ENCODE measurements at regions not wholly inside any gene's neighbourhood (a gene's known extent, or its start where the extent isn't known, plus 50 kb on each side); places are given as distances from the start of the nearest gene placed in this dataset.
"Not testable (repeated sequence)": the region's sequence is repeated elsewhere in the genome, so short reads cannot be mapped to it uniquely, and the experiment has no call there.

DNA sequence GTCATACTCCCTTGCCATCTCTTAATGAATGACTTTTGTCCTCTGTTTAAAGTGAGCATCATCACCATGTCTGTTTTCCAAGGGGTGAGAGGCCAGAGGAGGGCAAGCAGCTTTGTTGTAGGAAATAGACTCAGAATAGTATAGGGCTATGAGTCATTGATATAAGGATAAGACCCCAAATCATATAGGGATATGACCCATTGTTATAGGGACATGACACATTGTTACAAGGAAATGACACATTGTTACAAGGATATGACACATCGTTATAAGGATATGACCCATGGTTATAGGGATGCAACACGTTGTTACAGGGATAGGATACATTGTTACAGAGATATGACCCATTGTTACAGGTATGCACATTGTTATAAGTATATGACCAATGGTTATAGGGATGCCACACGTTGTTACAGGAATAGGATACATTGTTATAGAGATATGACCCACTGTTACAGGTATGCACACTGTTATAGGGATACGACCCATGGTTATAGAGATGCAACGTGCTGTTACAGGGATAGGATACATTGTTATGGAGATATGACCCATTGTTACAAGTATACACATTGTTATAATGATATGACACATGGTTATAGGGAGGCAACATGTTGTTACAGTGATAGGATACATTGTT is 311.1 kb upstream of the ADARB2 start:
- DNase-seq, result no peak

DNA sequence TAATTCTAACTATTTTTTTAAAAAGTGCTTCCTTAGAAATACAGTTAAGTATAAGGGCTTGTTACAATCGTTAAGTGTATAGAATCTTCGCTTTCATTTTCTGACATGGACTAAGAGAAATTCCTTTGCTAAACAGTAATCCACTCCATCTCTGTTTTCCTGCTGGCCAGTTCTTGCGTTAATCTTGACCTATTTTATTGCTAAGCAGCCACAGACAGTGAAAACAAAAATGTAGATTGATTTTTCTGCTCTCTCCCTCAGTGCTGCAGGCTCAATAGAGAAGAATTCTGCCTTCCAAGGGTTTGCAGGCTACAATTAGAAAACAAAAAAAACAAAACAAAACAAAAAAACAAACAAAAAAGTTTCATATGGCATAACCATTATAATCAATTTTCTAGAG is 310.4 kb upstream of the ADARB2 start:
- no peak for DNase-seq

DNA sequence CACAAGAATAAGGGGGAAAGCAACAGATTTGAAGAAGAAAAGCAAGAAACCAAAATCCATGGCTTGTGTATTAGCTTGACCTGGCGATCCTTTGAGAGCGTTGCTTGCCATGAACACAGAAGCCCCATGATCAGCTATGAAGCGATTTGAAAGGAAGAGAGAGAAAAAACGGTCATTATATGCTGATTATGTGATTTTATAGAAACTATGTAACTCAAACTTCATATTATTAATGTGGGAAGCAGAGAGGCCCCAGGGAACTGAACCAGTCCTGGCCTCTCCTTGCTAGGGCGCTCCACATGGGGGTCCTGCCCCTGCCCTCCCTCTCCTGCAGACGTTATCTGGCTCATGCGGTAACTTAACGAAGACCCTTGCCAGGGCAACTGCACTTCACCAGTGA is 306.1 kb upstream of the ADARB2 start:
- no peak for DNase-seq

DNA sequence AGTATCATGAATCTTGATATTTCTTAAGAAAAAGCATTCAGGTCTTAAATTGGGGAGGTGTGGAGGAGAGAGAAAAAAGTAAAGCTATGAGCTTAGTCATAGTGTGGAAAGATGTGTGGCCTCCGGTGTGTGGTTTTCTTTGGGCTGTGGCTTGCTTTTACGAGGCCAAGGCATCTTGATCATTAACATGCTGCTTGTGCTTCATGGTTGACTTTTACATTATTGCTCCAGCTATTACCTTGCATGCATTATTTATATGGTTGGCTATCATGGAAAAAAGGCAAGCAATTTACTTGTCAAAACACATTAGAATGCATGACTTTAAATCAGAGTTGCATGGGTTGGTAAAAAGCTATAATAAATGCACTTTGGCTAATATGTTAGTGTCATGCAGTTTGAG is 300.7 kb upstream of the ADARB2 start:
- DNase-seq, result no peak

DNA sequence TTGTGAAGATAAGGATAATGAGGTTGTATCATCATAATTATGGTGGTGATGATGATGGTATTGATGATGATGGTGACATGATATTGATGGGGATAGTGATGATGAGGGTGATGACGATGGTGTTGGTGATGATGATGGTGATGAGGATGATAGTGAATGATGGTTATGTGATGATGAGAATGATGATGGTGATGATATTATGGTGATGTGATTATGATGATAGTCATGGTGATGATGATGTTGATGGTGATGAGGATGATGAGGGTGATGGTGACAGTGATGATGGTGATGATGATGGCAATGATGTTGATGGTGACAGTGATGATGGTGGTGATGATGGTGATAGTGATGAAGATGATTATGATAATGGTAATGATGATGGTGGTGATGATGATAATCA is 299.9 kb upstream of the ADARB2 start:
- no peak for DNase-seq

DNA sequence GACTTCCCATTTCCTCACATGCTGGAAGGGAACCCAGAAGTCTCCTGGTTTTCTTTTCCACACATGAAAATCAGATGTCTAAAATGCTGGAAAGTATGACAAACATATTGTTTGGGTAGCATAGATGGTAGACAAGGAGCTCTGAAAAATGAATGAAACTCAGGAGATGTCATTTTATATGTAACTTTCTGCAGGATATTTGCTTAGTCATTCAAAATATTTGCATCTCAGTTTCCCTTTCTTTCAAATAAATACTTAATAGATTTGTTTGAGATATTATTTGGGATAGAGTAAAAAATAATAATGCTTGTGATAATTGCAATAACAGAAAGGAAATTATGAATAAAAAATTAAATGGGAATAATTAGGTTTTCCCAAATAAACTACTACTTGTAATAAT is 298.9 kb upstream of the ADARB2 start:
- no peak for DNase-seq

DNA sequence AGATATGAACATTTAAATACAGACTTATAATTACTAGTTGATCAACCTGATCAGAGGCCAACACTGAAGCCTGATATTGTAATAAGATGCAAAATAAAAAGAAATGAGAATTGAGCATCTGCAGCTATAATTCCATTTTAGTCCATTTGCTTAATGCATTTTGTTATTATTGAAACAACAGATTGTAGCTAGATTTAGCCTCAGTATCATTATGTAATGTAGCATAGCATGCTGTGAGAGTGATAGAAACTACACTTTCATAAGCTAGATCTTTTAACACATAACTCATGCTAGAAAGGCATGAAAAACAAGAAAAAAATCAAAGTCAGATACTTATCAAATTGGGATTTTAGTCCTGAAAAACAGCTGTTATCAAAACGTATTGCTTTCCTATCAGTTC is 292.7 kb upstream of the ADARB2 start:
- no peak for DNase-seq

DNA sequence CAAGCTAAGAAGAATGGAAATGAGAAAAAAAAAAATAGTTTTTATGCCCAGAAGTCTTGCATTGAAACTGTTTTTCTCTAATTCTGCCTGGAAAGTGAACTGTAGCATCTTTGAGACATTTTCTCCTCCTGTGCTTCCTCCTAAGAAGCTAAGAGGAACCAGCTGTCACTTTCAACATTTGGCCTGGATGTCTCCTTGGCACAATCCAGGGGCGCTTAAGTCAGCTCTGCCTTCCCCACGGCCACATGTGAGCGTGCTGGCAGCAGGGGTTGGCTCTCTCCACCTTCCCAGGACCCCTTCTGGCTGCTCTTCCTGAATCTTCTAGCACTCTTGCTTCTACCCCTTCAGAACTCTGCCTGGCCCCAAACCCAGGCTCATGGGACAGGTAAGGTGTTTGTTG is 289.6 kb upstream of the ADARB2 start:
- no peak for DNase-seq

DNA sequence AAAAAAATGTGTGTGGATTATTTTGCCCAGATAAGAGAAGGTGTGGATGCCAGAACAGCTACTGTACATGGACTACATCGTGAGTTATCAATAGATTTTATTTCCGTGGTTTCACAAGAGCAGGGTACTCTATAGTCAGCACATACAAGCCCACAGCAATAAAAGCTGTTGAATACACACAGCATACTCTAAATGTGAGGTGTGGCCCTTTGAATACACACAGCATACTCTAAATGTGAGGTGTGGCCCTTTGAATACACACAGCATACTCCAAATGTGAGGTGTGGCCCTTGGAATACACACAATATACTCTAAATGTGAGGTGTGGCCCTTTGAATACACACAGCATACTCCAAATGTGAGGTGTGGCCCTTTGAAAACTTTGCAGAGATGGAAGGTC is 287.4 kb upstream of the ADARB2 start:
- DNase-seq, result not testable (repeated sequence)

DNA sequence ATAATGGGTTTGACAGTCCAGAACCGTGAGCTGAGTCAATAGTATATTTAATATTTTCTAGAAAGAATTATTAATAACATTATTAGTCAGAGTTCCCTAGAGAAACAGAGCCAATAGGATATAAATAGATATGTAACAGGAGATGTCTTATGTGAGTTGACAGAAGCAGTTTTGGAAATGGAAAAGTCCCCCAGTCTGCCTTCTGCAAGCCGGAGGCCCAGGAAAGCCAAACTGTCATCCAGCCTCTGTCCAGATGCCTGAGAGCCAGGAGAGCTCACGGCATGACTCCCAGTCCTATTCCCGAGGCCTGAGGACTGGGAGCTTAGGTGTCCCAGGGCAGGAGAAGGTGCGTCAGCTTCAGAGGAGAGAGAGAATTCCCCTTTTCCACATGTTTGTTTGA is 286.4 kb upstream of the ADARB2 start:
- DNase-seq, result no peak

DNA sequence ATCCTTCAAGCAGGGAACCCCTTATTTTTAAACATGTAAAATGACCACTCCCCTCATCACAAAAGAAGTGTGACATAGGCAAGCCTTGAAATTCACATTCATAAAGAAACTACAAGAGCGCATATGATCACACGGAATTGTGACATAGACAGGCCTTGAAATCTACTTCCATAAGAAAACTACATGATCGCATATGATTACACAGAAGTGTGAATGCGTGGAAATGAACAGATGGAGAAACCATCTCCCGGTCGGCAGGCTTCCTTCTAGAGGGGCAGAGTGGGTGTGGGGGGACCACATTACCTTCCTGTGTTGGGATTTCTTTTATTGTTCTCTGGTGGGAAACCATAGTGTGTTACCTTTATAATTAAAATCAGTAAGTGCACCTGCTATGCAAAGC is 285.1 kb upstream of the ADARB2 start:
- DNase-seq, result no peak

DNA sequence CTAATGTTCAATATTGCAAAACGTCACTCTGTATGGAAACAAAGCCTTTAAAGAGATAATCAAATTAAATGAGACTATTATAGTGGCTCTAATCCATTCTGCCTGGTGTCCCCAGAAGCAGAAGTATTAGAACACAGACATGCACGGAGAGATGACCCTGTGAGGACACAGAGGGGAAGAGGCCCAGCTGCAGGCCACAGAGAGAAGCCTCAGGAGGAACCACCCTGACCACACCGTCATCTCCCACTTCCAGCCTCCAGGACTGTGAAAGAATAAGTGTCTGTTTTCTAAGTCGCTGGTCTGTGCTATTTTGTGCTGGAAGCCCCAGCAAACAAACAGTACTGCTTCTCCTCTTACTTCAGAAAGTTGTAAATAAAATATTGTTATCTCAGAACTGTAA is 283.5 kb upstream of the ADARB2 start:
- DNase-seq, result no peak

DNA sequence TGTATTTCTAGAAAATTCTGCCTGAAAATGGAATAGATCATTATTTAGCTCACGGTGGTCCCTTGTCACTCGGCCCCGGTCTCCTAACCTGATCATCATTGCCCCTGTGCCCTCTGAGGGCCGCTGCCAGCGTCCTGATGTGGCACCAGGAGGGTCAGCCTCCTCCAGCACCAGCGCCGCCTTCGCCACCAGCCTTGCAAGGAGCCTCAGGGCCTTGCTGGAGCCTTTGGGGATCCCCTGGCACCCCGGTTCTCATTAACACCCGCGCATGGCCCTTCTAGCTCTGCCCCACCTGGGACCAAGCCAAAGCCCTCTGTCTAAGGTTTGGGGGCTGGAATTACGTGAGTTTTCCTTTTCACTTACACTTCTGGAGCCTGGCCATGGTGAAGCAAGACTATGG is 282.5 kb upstream of the ADARB2 start:
- no peak for DNase-seq

DNA sequence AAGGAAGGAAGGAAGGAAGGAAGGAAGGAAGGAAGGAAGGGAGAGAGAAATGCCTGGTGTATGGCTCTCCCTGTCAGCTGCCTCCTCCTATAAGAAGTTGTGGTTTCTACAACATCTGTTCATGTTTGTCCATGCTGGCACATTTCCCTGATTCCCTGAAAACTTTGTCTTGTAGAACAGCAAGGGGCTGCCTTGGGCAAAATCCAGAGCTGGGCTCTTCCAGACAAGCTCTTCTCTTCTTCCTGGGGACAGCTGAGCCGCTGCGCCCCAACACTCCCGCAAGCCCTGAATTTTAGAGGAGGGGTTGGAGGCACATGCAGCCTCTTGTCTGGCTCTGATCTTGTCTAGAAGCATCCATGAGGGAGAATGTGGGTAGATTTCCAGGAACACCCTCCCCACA is 282.0 kb upstream of the ADARB2 start:
- DNase-seq, result no peak

DNA sequence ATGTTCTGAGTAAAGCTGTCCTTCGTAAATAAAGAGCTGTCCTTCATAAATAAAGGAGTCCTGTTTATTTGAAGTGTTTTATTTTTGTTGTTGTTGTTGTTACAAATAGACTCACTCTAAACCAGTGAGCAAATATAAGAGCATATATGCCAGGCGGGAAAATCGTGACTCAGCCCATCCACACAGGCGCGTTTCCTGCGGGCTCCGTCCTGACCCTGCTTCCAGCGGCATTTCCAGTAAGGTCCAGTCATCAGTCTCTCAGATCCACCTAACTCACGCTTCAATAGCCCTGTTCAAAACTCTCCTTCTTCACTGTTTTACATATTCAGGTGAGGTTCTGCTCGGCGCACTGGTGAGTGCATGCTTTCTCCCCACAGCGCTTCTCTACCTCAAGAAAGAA is 277.2 kb upstream of the ADARB2 start:
- no peak for DNase-seq

DNA sequence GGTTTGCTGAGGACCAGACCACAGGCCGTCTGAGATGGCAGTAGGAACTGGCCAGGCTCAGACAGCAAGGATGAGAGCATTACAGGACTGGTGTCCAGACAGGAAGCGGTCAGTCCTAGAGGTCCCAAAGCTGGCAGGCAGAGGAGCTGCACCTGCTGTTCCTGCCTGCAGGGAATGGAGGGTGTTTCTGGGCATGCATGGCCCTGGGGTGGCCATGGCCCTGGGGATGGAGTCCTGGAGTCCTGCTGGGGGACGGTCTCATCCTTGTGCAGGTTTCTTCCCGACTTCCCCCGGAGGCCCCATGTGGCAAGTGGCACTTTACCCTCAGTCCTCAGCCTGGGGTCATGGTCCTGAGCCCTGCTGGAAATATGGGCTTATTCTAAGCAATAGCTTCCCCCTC is 274.9 kb upstream of the ADARB2 start:
- no peak for DNase-seq

DNA sequence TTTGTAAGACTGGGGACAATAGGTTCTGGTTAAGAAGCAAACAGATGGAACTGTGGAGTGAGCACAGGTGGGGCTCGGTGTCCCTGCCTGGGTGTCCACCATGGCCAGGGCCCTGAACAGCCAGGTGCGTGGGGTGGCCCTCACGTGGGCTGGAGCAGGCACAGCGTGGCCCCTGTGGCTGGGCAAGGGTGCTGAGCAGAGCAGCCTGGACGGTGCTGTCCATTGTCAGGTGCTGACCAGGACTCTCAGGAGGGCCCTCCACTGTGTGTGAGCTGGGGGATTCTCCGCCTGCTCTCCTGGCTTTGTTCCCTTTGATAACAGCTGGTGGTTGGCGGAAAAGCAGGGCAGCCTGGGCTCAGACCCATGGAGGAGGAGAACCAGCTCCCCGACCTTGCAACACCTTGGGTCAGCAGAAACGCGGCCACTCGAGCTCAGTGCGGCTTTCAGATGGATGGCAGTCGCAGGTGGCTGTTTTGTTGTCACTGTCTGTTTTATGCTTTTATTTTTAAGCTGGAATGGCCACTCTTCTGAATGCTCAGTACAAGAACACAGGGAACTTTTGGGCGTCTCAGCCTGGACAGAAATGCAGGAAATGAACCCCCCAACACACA is 273.9 kb upstream of the ADARB2 start:
- no peak for DNase-seq

DNA sequence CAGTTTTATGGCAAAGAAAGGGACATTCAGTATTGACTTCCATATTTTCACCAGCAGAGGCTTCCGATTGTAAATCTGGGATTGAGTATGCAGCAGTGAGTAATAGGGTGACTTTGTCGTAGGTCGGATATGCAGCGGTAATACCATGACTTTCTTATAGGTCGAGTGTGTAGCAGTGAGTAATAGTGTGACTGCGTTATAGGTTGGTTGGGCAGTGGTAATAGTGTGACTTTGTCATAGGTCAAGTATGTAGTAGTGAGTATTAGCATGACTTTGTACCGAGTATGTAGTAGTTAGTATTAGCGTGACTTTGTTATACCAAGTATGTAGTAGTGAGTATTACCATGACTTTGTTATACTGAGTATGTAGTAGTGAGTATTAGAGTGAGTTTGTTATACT is 268.2 kb upstream of the ADARB2 start:
- no peak for DNase-seq

DNA sequence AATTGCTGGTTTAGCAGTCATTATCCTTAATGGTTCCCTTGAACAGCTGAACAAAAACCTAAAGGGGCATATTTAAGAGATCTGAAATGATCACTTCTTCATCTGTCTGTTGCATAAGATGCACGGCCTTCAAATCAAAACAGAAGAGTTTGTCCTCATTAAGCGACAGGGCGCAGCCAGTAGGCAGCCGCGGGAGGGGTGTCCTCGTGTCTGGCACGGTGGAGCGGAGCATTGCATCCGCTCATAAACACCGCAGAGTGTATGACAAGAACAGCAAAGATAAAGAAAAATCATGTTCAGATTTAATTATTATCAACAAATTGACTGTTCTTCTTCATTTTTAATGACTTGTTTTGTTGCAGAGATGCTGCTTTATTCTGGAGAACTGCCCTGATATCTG is 255.6 kb upstream of the ADARB2 start:
- DNase-seq, result no peak

DNA sequence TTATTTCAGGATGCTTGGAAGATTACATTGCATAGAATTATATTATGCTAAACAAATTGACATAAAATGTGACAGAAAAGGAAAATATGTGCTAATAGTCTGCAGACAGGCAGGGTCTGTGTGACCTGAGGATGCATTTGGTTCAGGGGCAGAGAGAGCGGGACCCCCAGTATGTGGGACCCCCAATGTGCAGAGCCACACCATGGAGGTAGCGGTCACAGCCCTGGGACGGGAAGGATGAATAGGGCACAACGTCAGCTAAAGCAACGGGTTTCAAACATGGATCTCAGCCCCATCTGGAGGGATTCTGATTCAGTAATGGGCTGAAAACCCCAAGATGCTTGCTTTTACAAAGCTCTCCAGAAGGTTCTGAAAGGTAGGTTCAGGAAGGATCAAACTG is 251.8 kb upstream of the ADARB2 start:
- DNase-seq, result no peak

DNA sequence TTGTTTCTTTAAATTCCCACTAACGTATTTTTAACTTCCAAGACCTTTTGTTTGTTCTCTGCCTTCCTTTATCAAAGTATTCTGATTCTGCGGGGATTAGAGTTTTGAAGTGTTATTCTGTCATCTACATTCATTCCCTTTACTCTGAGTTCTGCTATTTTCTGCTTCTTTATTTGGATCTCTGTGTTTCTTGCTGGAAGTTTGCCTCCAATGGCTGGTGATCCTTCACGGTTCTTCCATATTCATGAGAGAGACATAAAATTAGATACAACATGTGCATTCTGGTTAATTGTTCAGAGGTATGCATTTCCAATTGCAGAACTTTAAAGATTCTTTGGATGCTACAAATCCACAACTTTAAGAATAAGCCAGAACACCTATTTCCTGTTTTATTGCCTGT is 244.7 kb upstream of the ADARB2 start:
- DNase-seq, result no peak

DNA sequence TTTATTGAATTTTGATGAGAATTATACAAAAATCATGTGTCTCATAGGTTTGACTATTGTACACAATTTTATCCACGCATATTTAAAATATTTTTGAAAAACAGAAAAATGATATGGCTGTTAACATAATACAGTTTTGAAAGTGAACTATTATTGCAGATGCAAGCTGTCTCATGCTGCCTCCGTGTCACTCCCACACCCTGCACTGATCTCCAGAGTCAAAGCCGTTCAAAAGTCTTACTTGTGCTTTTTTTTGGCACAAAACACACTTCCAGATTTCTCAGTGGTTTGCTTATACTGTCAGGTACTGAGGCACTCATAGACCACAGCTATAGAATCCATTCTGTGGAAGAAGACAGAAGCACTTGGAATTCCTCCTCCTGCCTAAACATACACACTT is 243.1 kb upstream of the ADARB2 start:
- no peak for DNase-seq

DNA sequence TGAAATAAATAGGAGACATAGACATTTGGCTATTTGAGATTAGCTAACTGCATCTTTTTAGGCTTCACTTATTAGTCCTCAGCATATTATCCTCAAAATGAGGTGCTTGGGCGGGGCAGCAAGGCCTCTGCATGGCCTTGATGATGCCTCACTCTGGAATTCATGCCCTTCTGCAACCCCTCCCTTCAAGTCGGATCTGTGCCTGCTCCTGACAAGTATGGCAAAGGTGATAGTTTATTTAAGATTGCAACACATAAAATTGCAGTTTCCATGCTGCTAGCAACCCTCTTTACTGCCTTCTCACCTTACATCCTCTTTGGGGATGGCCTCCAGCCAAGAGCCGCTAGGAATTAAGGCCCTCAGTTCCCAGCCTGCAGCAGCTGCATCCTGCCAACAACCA is 241.3 kb upstream of the ADARB2 start:
- DNase-seq, result no peak

DNA sequence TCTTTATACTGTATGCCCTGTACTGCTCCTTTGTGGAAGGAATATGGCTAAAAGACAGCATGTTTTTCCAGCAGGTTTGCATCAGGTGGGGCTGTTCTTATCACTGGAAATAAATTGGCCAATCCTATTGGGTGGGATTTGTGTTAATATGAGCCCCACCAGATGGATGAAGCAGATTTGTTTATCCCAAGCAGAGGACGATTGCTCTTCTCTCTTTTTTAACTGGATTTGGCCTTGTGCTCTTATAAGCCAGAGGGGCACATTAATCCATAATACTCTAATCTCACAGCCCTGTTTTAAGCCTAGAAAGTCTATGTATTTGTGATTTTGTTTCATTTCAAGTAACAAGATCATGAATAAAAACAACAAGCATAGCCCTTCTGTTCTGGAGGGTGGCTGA is 240.1 kb upstream of the ADARB2 start:
- no peak for DNase-seq

DNA sequence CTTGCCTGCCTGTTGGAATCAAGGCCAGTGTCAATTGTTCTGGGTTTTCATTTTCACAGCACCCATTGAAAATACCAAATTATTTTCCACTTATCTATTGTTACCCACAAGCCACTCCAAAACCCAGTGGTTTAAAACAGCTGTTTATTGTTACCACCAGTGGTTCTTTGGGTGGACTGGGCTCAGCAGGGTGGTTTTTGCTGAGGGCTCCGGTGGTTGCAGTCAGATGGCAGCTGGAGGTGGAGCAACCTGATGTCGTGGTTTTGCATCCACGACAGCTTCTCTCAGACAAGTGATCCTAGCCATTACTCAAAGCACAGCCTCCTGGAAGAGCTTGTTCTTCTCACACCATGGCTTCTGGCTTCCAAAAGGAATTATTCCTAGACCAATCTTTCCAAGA is 235.1 kb upstream of the ADARB2 start:
- DNase-seq, result no peak

All from CD4-positive, alpha-beta T cell treated with Interleukin-10 for 1 hour (primary cell).